SK-N-MC (cell line): ENCODE measurements at regions not wholly inside any gene's neighbourhood (a gene's known extent, or its start where the extent isn't known, plus 50 kb on each side); places are given as distances from the start of the nearest gene placed in this dataset.
"Not testable (repeated sequence)": the region's sequence is repeated elsewhere in the genome, so short reads cannot be mapped to it uniquely, and the experiment has no call there.

Experiments used
- DNase-seq: peaks from one replicate; pipeline ENCODE4 v3.0.0-alpha.2; 2011; ENCODE audit warnings: low read depth, low spot score
- H3K27ac ChIP-seq: fragments of 200-600 bp; sonication (generic); 2 replicates; pipeline ENCODE4 v1.5.1; 2016; ENCODE audit warnings: mixed run types
- H3K36me3 ChIP-seq: fragments of 200-600 bp; sonication (generic); 2 replicates; pipeline ENCODE4 v1.6.1; 2017; ENCODE audit warnings: antibody characterized with exemption, low read length, mixed read lengths; ENCODE audit not compliant: insufficient read depth
- H3K4me3 ChIP-seq: fragments of 200-600 bp; sonication (generic); 2 replicates; pipeline ENCODE4 v1.5.1; 2016
- H3K9ac ChIP-seq: fragments of 200-600 bp; sonication (generic); 2 replicates; pipeline ENCODE4 v1.8.0; 2017; ENCODE audit warnings: mixed run types, mixed read lengths; ENCODE audit not compliant: insufficient read length
- H3K9me3 ChIP-seq: fragments of 200-600 bp; sonication (generic); 2 replicates; pipeline ENCODE4 v1.6.1; 2017; ENCODE audit warnings: low read depth, mild to moderate bottlenecking, antibody characterized with exemption, low read length, moderate library complexity, mixed read lengths
- EZH2 ChIP-seq: fragments of 200-600 bp; sonication (generic); IDR thresholded peaks from one replicate; pipeline ENCODE4 v1.6.1; 2017; ENCODE audit warnings: antibody characterized with exemption
- FOXP2 ChIP-seq: optimal IDR thresholded peaks from 2 replicates; pipeline ENCODE3; 2011; ENCODE audit warnings: mild to moderate bottlenecking, moderate library complexity; ENCODE audit not compliant: insufficient read depth; ENCODE audit errors: extremely low read length, control extremely low read depth
- POLR2AphosphoS5 ChIP-seq: IDR thresholded peaks from 2 replicates; pipeline ENCODE4 v1.6.1; 2012; ENCODE audit warnings: mild to moderate bottlenecking, low read depth, low read length, borderline replicate concordance

- Histone ChIP-seq H3K36me3 (no peaks in the 10 kb centered on the region), H3K27ac (no peak overlapping the region), H3K4me3 (no peak overlapping the region), H3K9ac (no peak overlapping the region), H3K9me3 (no peaks in the 10 kb centered on the region)
- no peak for TF ChIP-seq FOXP2
- no peak for TF ChIP-seq EZH2
- no peak for TF ChIP-seq POLR2AphosphoS5
- DNase-seq = no peak
Measured at GRCh38 chr12:25361511-25361910, 110.8 kb upstream of the KRAS start.

- DNase-seq = no peak
- no peaks in the 10 kb centered on the region for H3K36me3 ChIP-seq
- H3K9ac ChIP-seq = no peak overlapping the region
- H3K9me3 ChIP-seq = no peaks in the 10 kb centered on the region
- H3K4me3 ChIP-seq = no peak overlapping the region
- no peak overlapping the region for H3K27ac ChIP-seq
- TF ChIP-seq EZH2 (no peak), FOXP2 (no peak), POLR2AphosphoS5 (no peak)
Measured at GRCh38 chr12:25357595-25357994, 106.9 kb upstream of the KRAS start.

- H3K36me3 ChIP-seq, DNase-seq, H3K4me3 ChIP-seq, H3K9me3 ChIP-seq, H3K27ac ChIP-seq, H3K9ac ChIP-seq: not testable (repeated sequence)
Measured at GRCh38 chr12:25352942-25353341, 102.2 kb upstream of the KRAS start.

- Histone ChIP-seq H3K4me3 (no peak overlapping the region), H3K36me3 (no peaks in the 10 kb centered on the region), H3K27ac (no peak overlapping the region), H3K9me3 (peaks cover 3% of the 10 kb centered on the region; the same call in 1 of the 2 replicates), H3K9ac (no peak overlapping the region)
- no peak for DNase-seq
- TF ChIP-seq EZH2 (no peak), POLR2AphosphoS5 (no peak), FOXP2 (no peak)
Measured at GRCh38 chr12:25352083-25352918, 101.6 kb upstream of the KRAS start.

GRCh38 chr12:25348593-25348895 lies 97.8 kb upstream of the KRAS start:
- H3K9me3 ChIP-seq = peaks cover 3% of the 10 kb centered on the region; the same call in 1 of the 2 replicates
- no peak overlapping the region for H3K27ac ChIP-seq

GRCh38 chr12:25347716-25348592 lies 97.2 kb upstream of the KRAS start:
- no peak overlapping the region for H3K9ac ChIP-seq
- DNase-seq = no peak
- H3K9me3 ChIP-seq = peaks cover 3% of the 10 kb centered on the region; the same call in 1 of the 2 replicates
- no peak overlapping the region for H3K4me3 ChIP-seq
- no peak overlapping the region for H3K27ac ChIP-seq
- no peaks in the 10 kb centered on the region for H3K36me3 ChIP-seq
- TF ChIP-seq EZH2 = no peak
- TF ChIP-seq FOXP2 = no peak
- TF ChIP-seq POLR2AphosphoS5 = no peak

More at GRCh38 chr12:25348593-25348895, 97.8 kb upstream of the KRAS start:
- Histone ChIP-seq H3K4me3 (no peak overlapping the region), H3K9ac (no peak overlapping the region), H3K36me3 (no peaks in the 10 kb centered on the region)
- DNase-seq = no peak
- no peak for TF ChIP-seq FOXP2
- TF ChIP-seq POLR2AphosphoS5 = no peak
- no peak for TF ChIP-seq EZH2

GRCh38 chr12:25341877-25342276 lies 91.1 kb upstream of the KRAS start:
- H3K36me3 ChIP-seq, H3K27ac ChIP-seq, H3K9ac ChIP-seq, DNase-seq, H3K9me3 ChIP-seq, H3K4me3 ChIP-seq: not testable (repeated sequence)

GRCh38 chr12:25337916-25338315 lies 87.2 kb upstream of the KRAS start:
- H3K27ac ChIP-seq = no peak overlapping the region
- H3K9me3 ChIP-seq = no peaks in the 10 kb centered on the region
- no peak overlapping the region for H3K9ac ChIP-seq
- DNase-seq = no peak
- H3K36me3 ChIP-seq = no peaks in the 10 kb centered on the region
- TF ChIP-seq EZH2 = no peak
- no peak overlapping the region for H3K4me3 ChIP-seq

GRCh38 chr12:25332143-25332542 lies 81.4 kb upstream of the KRAS start:
- H3K9me3 ChIP-seq = no peaks in the 10 kb centered on the region
- no peak overlapping the region for H3K4me3 ChIP-seq
- no peak overlapping the region for H3K27ac ChIP-seq
- TF ChIP-seq POLR2AphosphoS5 (no peak), FOXP2 (no peak), EZH2 (no peak)
- no peaks in the 10 kb centered on the region for H3K36me3 ChIP-seq
- H3K9ac ChIP-seq = no peak overlapping the region
- no peak for DNase-seq
